Islet precursor cell (in vitro differentiated cells): ENCODE measurements at regions not wholly inside any gene's neighbourhood (a gene's known extent, or its start where the extent isn't known, plus 50 kb on each side); places are given as distances from the start of the nearest gene placed in this dataset.

ENCODE experiments used
- DNase-seq: peaks from one replicate; pipeline ENCODE4 v3.0.0-alpha.2; 2018

DNA sequence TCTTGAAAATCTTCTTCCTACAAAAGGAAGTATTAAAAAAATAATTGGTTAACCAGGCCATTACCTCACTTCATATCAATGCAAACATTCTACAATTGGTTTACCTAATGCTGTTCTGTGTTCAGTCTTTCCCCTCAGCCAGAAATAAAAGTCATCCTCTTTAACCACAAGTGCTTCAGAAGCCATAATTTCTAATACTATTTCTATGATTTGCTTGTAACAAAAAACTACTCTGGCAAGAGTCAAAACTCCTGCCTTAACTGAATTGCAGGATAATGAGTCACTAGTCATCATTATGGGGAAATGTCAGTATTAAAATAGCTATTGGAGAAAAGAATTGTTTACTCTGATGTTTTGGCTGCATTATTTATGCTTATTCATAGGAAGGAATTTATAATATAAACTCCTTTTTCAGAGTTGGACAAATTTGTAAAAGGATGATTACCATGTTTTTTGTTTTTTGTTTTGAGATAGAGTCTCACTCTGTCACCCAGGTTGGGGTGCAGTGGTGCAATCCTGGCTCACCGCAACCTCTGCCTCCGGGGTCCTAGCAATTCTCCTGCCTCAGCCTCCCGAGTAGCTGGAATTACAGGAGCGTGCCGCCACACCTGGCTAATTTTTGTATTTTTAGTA is 55.5 kb upstream of the ODAD2 start:
- DNase-seq, result no peak

DNA sequence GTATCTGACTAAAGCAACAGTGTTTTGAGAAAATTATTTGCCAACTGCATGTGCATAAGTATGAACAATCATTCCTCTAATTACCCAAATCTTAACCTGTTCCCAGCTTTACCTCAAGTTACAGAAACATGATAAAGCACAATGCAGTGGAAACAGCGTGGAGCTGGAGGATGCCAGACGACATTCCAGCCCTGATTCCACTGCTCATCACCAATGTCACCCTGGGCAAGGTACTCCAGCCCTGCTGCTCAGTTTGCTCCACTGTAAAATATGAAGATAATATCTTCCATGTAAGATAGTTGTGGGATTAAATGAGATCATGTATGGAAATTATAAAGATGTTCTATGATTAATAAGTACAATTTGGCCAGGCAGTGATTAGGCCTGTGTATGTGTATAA is 50.4 kb upstream of the ODAD2 start:
- DNase-seq, result no peak
